HepG2 (cell line): ENCODE measurements at regions not wholly inside any gene's neighbourhood (a gene's known extent, or its start where the extent isn't known, plus 50 kb on each side); places are given as distances from the start of the nearest gene placed in this dataset.
A peak's percentile ranks its signal among the peaks of the same experiment; 100 is the strongest.

Experiments
- ATAC-seq: fragments of 200-7000 bp; cut with Tn5 transposase; 3 replicates; pipeline ENCODE4 v1.9.1; 2020; ENCODE audit warnings: mild to moderate bottlenecking, moderate library complexity
- BruUV-seq: library from RNA; stranded (reverse); fragments of 400-500 nt; replicated peaks from 2 replicates; lab custom pipeline; 2021; lab: Mats Ljungman, UMichigan
- CTCF ChIA-PET: fragments of 300-600 bp; formaldehyde crosslinking; extraction: SDS; loops from one replicate; lab custom pipeline; 2021; ENCODE audit warnings: low total read pairs, inconsistent platforms, low intra/inter-chr PET ratio; lab: Yijun Ruan, JAX
- POLR2A ChIA-PET: fragments of 350-600 bp; sonication (Branson Sonifier 250); formaldehyde crosslinking; loops from one replicate; lab custom pipeline; 2020; ENCODE audit warnings: antibody characterized with exemption, inconsistent platforms; lab: Yijun Ruan, JAX
- DNase-seq: peaks from one replicate; pipeline ENCODE4 v3.0.0-alpha.2; 2015; ENCODE audit warnings: low spot score
- FAIRE-seq: peaks from 3 replicates; lab custom pipeline; 2011; peaks lifted over from hg19 to GRCh38; lab: Jason Lieb, UNC
- H2AFZ ChIP-seq: one replicate; pipeline ENCODE4 v1.6.1; 2011; ENCODE audit warnings: low read length, inconsistent platforms
- H3K27ac ChIP-seq: fragments of 300-600 bp; 3 replicates; pipeline ENCODE4 v1.8.0; 2011; ENCODE audit warnings: mixed run types, mild to moderate bottlenecking, mixed read lengths, low read length, inconsistent platforms; ENCODE audit not compliant: insufficient read depth; ENCODE audit errors: extremely low read length
- H3K27me3 ChIP-seq, 2 experiments: fragments of 200-600 bp in 1 of 2; 2 replicates in 1 of 2; 3 replicates in 1 of 2; pipeline versions ENCODE4 v1.6.0 to v1.8.0; 2011; ENCODE audit warnings: low read length in 2 of 2, mild to moderate bottlenecking in 2 of 2, moderate library complexity in 2 of 2, inconsistent platforms in 1 of 2; ENCODE audit not compliant: insufficient read depth in 2 of 2, control insufficient read depth in 1 of 2
- H3K36me3 ChIP-seq, 2 experiments: fragments of 200-600 bp in 1 of 2; replicated peaks in 1 of 2; 2 replicates in 1 of 2; 3 replicates in 1 of 2; pipeline versions ENCODE4 v1.5.1 to v1.8.0; 2011; ENCODE audit warnings: low read length in 2 of 2, inconsistent platforms in 1 of 2; ENCODE audit not compliant: insufficient read depth in 2 of 2, control insufficient read depth in 1 of 2
- H3K4me1 ChIP-seq: 2 replicates; pipeline ENCODE4 v1.5.1; 2012; ENCODE audit warnings: low read length, inconsistent platforms; ENCODE audit not compliant: insufficient read depth
- H3K4me2 ChIP-seq: 2 replicates; pipeline ENCODE4 v1.6.0; 2011; ENCODE audit warnings: low read depth, low read length, inconsistent platforms
- H3K4me3 ChIP-seq, 3 experiments: fragments of 200-600 bp in 1 of 3; sonication (generic), shearing (Covaris generic) in 1 of 3; replicated peaks in 1 of 3; 2 replicates each; pipeline ENCODE4 v1.5.1; 2011 to 2016; ENCODE audit warnings: low read length in 3 of 3, inconsistent platforms in 2 of 3, low read depth in 2 of 3, mild to moderate bottlenecking in 2 of 3, control low read depth in 1 of 3, mixed read lengths in 1 of 3; ENCODE audit not compliant: insufficient read depth in 1 of 3
- H3K79me2 ChIP-seq: one replicate; pipeline ENCODE4 v1.6.1; 2011; ENCODE audit warnings: low read length, inconsistent platforms; ENCODE audit not compliant: insufficient read depth
- H3K9ac ChIP-seq: 2 replicates; pipeline ENCODE4 v1.6.0; 2011; ENCODE audit warnings: mild to moderate bottlenecking, low read depth, low read length, inconsistent platforms; ENCODE audit not compliant: insufficient read depth
- H3K9me3 ChIP-seq: 2 replicates; pipeline ENCODE4 v1.5.1; 2012; ENCODE audit warnings: mild to moderate bottlenecking, low read length
- H4K20me1 ChIP-seq: 2 replicates; pipeline ENCODE4 v1.6.0; 2011; ENCODE audit warnings: inconsistent platforms, mild to moderate bottlenecking, low read length, moderate library complexity; ENCODE audit not compliant: insufficient read depth
- AHR ChIP-seq: IDR thresholded peaks from 2 replicates; pipeline ENCODE4 v1.6.1; 2018; ENCODE audit warnings: missing genetic modification reagents, missing compliant biosample characterization
- CAMTA2 ChIP-seq: sonication (generic); formaldehyde crosslinking; IDR thresholded peaks from 2 replicates; pipeline ENCODE4 v1.4.0; 2020; ENCODE audit warnings: mild to moderate bottlenecking, missing genetic modification reagents, borderline replicate concordance
- GZF1 ChIP-seq: sonication (generic); formaldehyde crosslinking; IDR thresholded peaks from 2 replicates; pipeline ENCODE4 v1.5.1; 2020; ENCODE audit warnings: mild to moderate bottlenecking, missing genetic modification reagents
- IRX3 ChIP-seq: sonication (generic); formaldehyde crosslinking; IDR thresholded peaks from 2 replicates; pipeline ENCODE4 v1.8.1; 2023; ENCODE audit warnings: mild to moderate bottlenecking, low read depth, missing genetic modification reagents, borderline replicate concordance
- KDM5A ChIP-seq: fragments of 200-600 bp; sonication (generic); IDR thresholded peaks from 2 replicates; pipeline ENCODE4 v1.7.0; 2018; ENCODE audit warnings: antibody characterized with exemption, mild to moderate bottlenecking, low read length, borderline replicate concordance
- KLF9 ChIP-seq: IDR thresholded peaks from 2 replicates; pipeline ENCODE4 v1.6.1; 2016; ENCODE audit warnings: low read depth
- LCORL ChIP-seq, 2 experiments: fragments of 450-650 bp in 1 of 2; sonication (generic) in 1 of 2; formaldehyde crosslinking in 1 of 2; IDR thresholded peaks; 2 replicates each; pipeline versions ENCODE4 v1.5.0 to v1.6.1; 2017 to 2020; ENCODE audit warnings: antibody characterized with exemption in 1 of 2, missing genetic modification reagents in 1 of 2
- MIER2 ChIP-seq: IDR thresholded peaks from 2 replicates; pipeline ENCODE4 v1.6.1; 2016; ENCODE audit warnings: missing biosample characterization, missing genetic modification reagents
- NFYC ChIP-seq: IDR thresholded peaks from 2 replicates; pipeline ENCODE4 v1.6.1; 2016; ENCODE audit warnings: missing genetic modification reagents, missing compliant biosample characterization
- SNRNP70 ChIP-seq: fragments of 200-400 bp; formaldehyde crosslinking; IDR thresholded peaks from 2 replicates; pipeline ENCODE4 v1.6.1; 2017; ENCODE audit warnings: mild to moderate bottlenecking, low read depth, low read length, moderate library complexity
- SPEN ChIP-seq: sonication (generic); formaldehyde crosslinking; IDR thresholded peaks from 2 replicates; pipeline ENCODE4 v1.5.1; 2020; ENCODE audit warnings: low read depth, mild to moderate bottlenecking, missing genetic modification reagents
- TEAD3 ChIP-seq: optimal IDR thresholded peaks from 2 replicates; pipeline ENCODE3; 2016; ENCODE audit warnings: borderline replicate concordance
- TGIF2 ChIP-seq: IDR thresholded peaks from 2 replicates; pipeline ENCODE4 v1.6.1; 2016; ENCODE audit warnings: control low read depth, missing compliant biosample characterization
- YEATS2 ChIP-seq: sonication (generic); formaldehyde crosslinking; IDR thresholded peaks from 2 replicates; pipeline ENCODE4 v1.4.0; 2020; ENCODE audit warnings: missing genetic modification reagents, borderline replicate concordance
- ZFP90 ChIP-seq: sonication (generic); formaldehyde crosslinking; IDR thresholded peaks from 2 replicates; pipeline ENCODE4 v1.8.0; 2022; ENCODE audit warnings: missing genetic modification reagents, mild to moderate bottlenecking, inconsistent platforms, borderline replicate concordance
- ZFYVE20 ChIP-seq: sonication (generic); formaldehyde crosslinking; IDR thresholded peaks from 2 replicates; pipeline ENCODE4 v1.8.0; 2023; ENCODE audit warnings: low read depth, mild to moderate bottlenecking, moderate library complexity, missing genetic modification reagents, borderline replicate concordance
- ZNF556 ChIP-seq: sonication (generic); formaldehyde crosslinking; IDR thresholded peaks from 2 replicates; pipeline ENCODE4 v1.4.0; 2020; ENCODE audit warnings: mild to moderate bottlenecking, missing genetic modification reagents, borderline replicate concordance
- ZNF567 ChIP-seq: sonication (generic); formaldehyde crosslinking; IDR thresholded peaks from 2 replicates; pipeline ENCODE4 v1.8.1; 2023; ENCODE audit warnings: mild to moderate bottlenecking, missing genetic modification reagents, borderline replicate concordance
- ZNF672 ChIP-seq: sonication (generic); formaldehyde crosslinking; IDR thresholded peaks from 2 replicates; pipeline ENCODE4 v1.8.1; 2022; ENCODE audit warnings: missing genetic modification reagents
- ZNF75D ChIP-seq: sonication (generic); formaldehyde crosslinking; IDR thresholded peaks from 2 replicates; pipeline ENCODE4 v1.8.1; 2023; ENCODE audit warnings: missing genetic modification reagents, mild to moderate bottlenecking, borderline replicate concordance
- ZNF772 ChIP-seq: sonication (generic); formaldehyde crosslinking; IDR thresholded peaks from 2 replicates; pipeline ENCODE4 v1.5.0; 2020; ENCODE audit warnings: mild to moderate bottlenecking, missing genetic modification reagents
- ZNF775 ChIP-seq: sonication (generic); formaldehyde crosslinking; IDR thresholded peaks from 2 replicates; pipeline ENCODE4 v1.4.0; 2020; ENCODE audit warnings: missing genetic modification reagents, mild to moderate bottlenecking, moderate library complexity, borderline replicate concordance
- WGBS: methylation state at CpG from one replicate; pipeline ENCODE4 v1.1.6; 2017; ENCODE audit warnings: low lambda C conversion rate; 5-methylcytosine and 5-hydroxymethylcytosine counted together
- in situ Hi-C: cut with HindIII; loops from 2 replicates; pipeline ENCODE4 v1.10.0; 2017; ENCODE audit warnings: low pct_unique_long_range_greater_than_20kb; ENCODE audit not compliant: extremely low pct_ligation_motif_present
- intact Hi-C: fragments of 100-400 bp; cut with micrococcal nuclease; formaldehyde crosslinking; loops from one replicate; pipeline ENCODE4 v1.10.0; 2022; ENCODE audit not compliant: unreplicated experiment
- TF ChIP-seq, protein P1 (sequence below): sonication (generic); formaldehyde crosslinking; IDR thresholded peaks from 2 replicates; pipeline ENCODE4 v1.5.0; 2020; ENCODE audit warnings: missing genetic modification reagents, mild to moderate bottlenecking, borderline replicate concordance
- TF ChIP-seq, protein P2 (sequence below): sonication (generic); formaldehyde crosslinking; IDR thresholded peaks from 2 replicates; pipeline ENCODE4 v1.5.0; 2020; ENCODE audit warnings: mild to moderate bottlenecking, missing genetic modification reagents, moderate library complexity
- TF ChIP-seq, protein P3 (sequence below): sonication (generic); formaldehyde crosslinking; IDR thresholded peaks from 2 replicates; pipeline ENCODE4 v1.8.1; 2023; ENCODE audit warnings: mild to moderate bottlenecking, missing genetic modification reagents

DNA sequence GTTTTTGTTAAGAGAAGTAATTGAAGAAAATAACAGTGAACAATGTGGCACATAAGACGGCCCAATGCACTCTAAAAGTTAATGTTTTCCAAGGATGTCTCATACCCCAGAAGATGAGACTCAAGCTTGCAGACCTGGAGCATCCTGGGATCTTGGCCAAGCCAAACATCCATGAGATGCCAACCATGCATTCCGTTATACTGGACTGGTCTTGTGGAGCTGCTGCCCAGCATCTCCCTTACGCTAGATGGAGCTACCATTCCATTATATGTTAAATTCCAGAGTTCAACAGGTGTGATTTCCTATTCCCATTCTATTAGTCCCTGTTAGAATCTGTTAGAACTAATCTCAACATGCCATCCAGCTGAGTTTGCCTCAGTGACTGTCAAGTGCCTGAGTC, 181.8 kb downstream of the PDCD6IP start:
- no peak overlapping the region for H3K4me3 ChIP-seq
- 0% methylated on average over 3 of the region's 3 CpGs for WGBS
- ATAC-seq: peak; percentile 99
- no peaks in the 10 kb centered on the region for H4K20me1 ChIP-seq
- no peaks in the 10 kb centered on the region for H3K27me3 ChIP-seq
- BruUV-seq: no TSS peak
- H2AFZ ChIP-seq: no peak overlapping the region
- H3K9me3 ChIP-seq: no peaks in the 10 kb centered on the region
- H3K4me2 ChIP-seq: no peak overlapping the region
- peak; percentile 64 for FAIRE-seq
- no peaks in the 10 kb centered on the region for H3K4me1 ChIP-seq
- peak; percentile 66 for DNase-seq
- in situ Hi-C loops (loop anchor here (25.0 kb wide), 1 partner anchor 707 kb away; no protein-coding TSS in a partner anchor), intact Hi-C loops (loop anchor here (1.0 to 5.0 kb wide), 2 partner anchors 35 to 282 kb away; no protein-coding TSS in a partner anchor)
- ChIA-PET CTCF (interaction anchor here (1.3 to 2.6 kb wide), 3 partner anchors 32 to 704 kb away, joined by 4 to 21 read pairs (median 10); no protein-coding TSS in a partner anchor), POLR2A (interaction anchor here (1.1 kb wide), 1 partner anchor 32 kb away, joined by 5 read pairs; no protein-coding TSS in a partner anchor)
- H3K27ac ChIP-seq: no peak overlapping the region
- no peaks in the 10 kb centered on the region for H3K79me2 ChIP-seq
- H3K36me3 ChIP-seq: no peaks in the 10 kb centered on the region
- H3K9ac ChIP-seq: no peak overlapping the region
- no peak for TF ChIP-seq SPEN
- TF ChIP-seq YEATS2: no peak
- TF ChIP-seq SNRNP70: no peak
- no peak for TF ChIP-seq ZNF672 (CRISPR knock-in tag)
- TF ChIP-seq CAMTA2: no peak
- TF ChIP-seq, protein P1, sequence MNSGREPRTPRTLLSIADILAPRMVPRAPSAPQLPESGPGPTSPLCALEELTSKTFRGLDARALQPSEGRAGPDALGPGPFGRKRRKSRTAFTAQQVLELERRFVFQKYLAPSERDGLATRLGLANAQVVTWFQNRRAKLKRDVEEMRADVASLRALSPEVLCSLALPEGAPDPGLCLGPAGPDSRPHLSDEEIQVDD: no peak
- TF ChIP-seq, protein P2, sequence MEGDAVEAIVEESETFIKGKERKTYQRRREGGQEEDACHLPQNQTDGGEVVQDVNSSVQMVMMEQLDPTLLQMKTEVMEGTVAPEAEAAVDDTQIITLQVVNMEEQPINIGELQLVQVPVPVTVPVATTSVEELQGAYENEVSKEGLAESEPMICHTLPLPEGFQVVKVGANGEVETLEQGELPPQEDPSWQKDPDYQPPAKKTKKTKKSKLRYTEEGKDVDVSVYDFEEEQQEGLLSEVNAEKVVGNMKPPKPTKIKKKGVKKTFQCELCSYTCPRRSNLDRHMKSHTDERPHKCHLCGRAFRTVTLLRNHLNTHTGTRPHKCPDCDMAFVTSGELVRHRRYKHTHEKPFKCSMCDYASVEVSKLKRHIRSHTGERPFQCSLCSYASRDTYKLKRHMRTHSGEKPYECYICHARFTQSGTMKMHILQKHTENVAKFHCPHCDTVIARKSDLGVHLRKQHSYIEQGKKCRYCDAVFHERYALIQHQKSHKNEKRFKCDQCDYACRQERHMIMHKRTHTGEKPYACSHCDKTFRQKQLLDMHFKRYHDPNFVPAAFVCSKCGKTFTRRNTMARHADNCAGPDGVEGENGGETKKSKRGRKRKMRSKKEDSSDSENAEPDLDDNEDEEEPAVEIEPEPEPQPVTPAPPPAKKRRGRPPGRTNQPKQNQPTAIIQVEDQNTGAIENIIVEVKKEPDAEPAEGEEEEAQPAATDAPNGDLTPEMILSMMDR (CRISPR knock-in tag): peak; percentile 86
- no peak for TF ChIP-seq NFYC (CRISPR knock-in tag)
- no peak for TF ChIP-seq ZNF772 (CRISPR knock-in tag)
- TF ChIP-seq LCORL (IDR thresholded peaks at IDR 0.05): no peak
- no peak for TF ChIP-seq LCORL (CRISPR knock-in tag; IDR thresholded peaks at IDR 0.05)
- 0 out of 2 replicates have a peak, but pooled peaks have one; percentile 41 for TF ChIP-seq MIER2 (CRISPR knock-in tag)
- peak; percentile 75 for TF ChIP-seq TEAD3 (CRISPR knock-in tag)
- TF ChIP-seq TGIF2 (CRISPR knock-in tag): no peak
- no peak for TF ChIP-seq ZNF75D (CRISPR knock-in tag)
- TF ChIP-seq AHR (CRISPR knock-in tag): no peak
- no peak for TF ChIP-seq KLF9 (CRISPR knock-in tag)
- TF ChIP-seq ZNF567 (CRISPR knock-in tag): no peak
- TF ChIP-seq ZFYVE20 (CRISPR knock-in tag): no peak
- no peak for TF ChIP-seq ZNF556 (CRISPR knock-in tag)
- TF ChIP-seq GZF1 (CRISPR knock-in tag): no peak
- no peak for TF ChIP-seq IRX3 (CRISPR knock-in tag)
- TF ChIP-seq KDM5A: no peak
- TF ChIP-seq ZFP90 (CRISPR knock-in tag): no peak
- TF ChIP-seq, protein P3, sequence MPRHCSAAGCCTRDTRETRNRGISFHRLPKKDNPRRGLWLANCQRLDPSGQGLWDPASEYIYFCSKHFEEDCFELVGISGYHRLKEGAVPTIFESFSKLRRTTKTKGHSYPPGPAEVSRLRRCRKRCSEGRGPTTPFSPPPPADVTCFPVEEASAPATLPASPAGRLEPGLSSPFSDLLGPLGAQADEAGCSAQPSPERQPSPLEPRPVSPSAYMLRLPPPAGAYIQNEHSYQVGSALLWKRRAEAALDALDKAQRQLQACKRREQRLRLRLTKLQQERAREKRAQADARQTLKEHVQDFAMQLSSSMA: no peak
- no peak for TF ChIP-seq ZNF775
